NCI-H748 treated with DMSO at 0.1 percent for 48 hours (cell line): ENCODE measurements at regions not wholly inside any gene's neighbourhood (a gene's known extent, or its start where the extent isn't known, plus 50 kb on each side); places are given as distances from the start of the nearest gene placed in this dataset.
"Not testable (repeated sequence)": the region's sequence is repeated elsewhere in the genome, so short reads cannot be mapped to it uniquely, and the experiment has no call there.

Experiments used
- DNase-seq: peaks from one replicate; lab custom pipeline; 2025; lab: John Stamatoyannopoulos, UW

GRCh38 chr15:26073430-26074333 lies 210.6 kb upstream of the ATP10A start:
- DNase-seq = no peak

- no peak for DNase-seq
Observed at GRCh38 chr15:26070095-26070532, 207.0 kb upstream of the ATP10A start.

- DNase-seq = no peak
Observed at GRCh38 chr15:26069231-26069641, 206.1 kb upstream of the ATP10A start.

GRCh38 chr15:26066896-26067295 lies 203.8 kb upstream of the ATP10A start:
- DNase-seq = no peak

- no peak for DNase-seq
Observed at GRCh38 chr15:26065723-26066122, 202.6 kb upstream of the ATP10A start.

GRCh38 chr15:26061248-26061647 lies 198.1 kb upstream of the ATP10A start:
- DNase-seq = no peak

- not testable (repeated sequence) for DNase-seq
Observed at GRCh38 chr15:26056766-26057165, 193.6 kb upstream of the ATP10A start.

- DNase-seq = no peak
Observed at GRCh38 chr15:26051761-26052675, 188.9 kb upstream of the ATP10A start.

GRCh38 chr15:26050984-26051383 lies 187.9 kb upstream of the ATP10A start:
- no peak for DNase-seq

- DNase-seq = no peak
Observed at GRCh38 chr15:26049900-26050657, 187.0 kb upstream of the ATP10A start.

GRCh38 chr15:26048669-26049068 lies 185.5 kb upstream of the ATP10A start:
- DNase-seq = no peak

- no peak for DNase-seq
Observed at GRCh38 chr15:26045516-26045915, 182.4 kb upstream of the ATP10A start.

GRCh38 chr15:26043018-26043417 lies 179.9 kb upstream of the ATP10A start:
- no peak for DNase-seq

GRCh38 chr15:26038693-26039092 lies 175.6 kb upstream of the ATP10A start:
- no peak for DNase-seq

GRCh38 chr15:26037369-26037768 lies 174.2 kb upstream of the ATP10A start:
- DNase-seq = no peak

- no peak for DNase-seq
Observed at GRCh38 chr15:26033493-26033892, 170.4 kb upstream of the ATP10A start.

GRCh38 chr15:26032162-26032846 lies 169.2 kb upstream of the ATP10A start:
- no peak for DNase-seq

- not testable (repeated sequence) for DNase-seq
Observed at GRCh38 chr15:26029586-26029985, 166.5 kb upstream of the ATP10A start.

- no peak for DNase-seq
Observed at GRCh38 chr15:26029146-26029545, 166.0 kb upstream of the ATP10A start.

- DNase-seq = no peak
Observed at GRCh38 chr15:26028086-26028740, 165.1 kb upstream of the ATP10A start.

- not testable (repeated sequence) for DNase-seq
Observed at GRCh38 chr15:26026671-26027070, 163.5 kb upstream of the ATP10A start.
